Thymus (tissue), 11 donors: ENCODE measurements at regions not wholly inside any gene's neighbourhood (a gene's known extent, or its start where the extent isn't known, plus 50 kb on each side); places are given as distances from the start of the nearest gene placed in this dataset.

Experiments used
- DNase-seq, 9 donors: peaks; one replicate each; pipeline ENCODE4 v3.0.0-alpha.2; 2013; ENCODE audit warnings: low spot score in 9 of 9, low read depth in 6 of 9, missing footprints in 1 of 9
- H3K27ac ChIP-seq, 2 donors: one replicate each; pipeline ENCODE4 v1.5.1; 2013; ENCODE audit warnings: control low read depth in 1 of 2, low read depth in 1 of 2, low read length in 1 of 2, mild to moderate bottlenecking in 1 of 2, moderate library complexity in 1 of 2
- H3K27me3 ChIP-seq, 2 donors: one replicate each; pipeline ENCODE4 v1.5.1; 2013; ENCODE audit warnings: low read length in 1 of 2; ENCODE audit not compliant: control insufficient read depth in 2 of 2, insufficient read depth in 1 of 2
- H3K36me3 ChIP-seq, 2 donors: one replicate each; pipeline ENCODE4 v1.5.1; 2013; ENCODE audit warnings: low read length in 1 of 2, mild to moderate bottlenecking in 1 of 2, moderate library complexity in 1 of 2; ENCODE audit not compliant: control insufficient read depth in 2 of 2, insufficient read depth in 2 of 2
- H3K4me1 ChIP-seq, 2 donors: one replicate each; pipeline ENCODE4 v1.5.1; 2013; ENCODE audit warnings: low read length in 2 of 2; ENCODE audit not compliant: control insufficient read depth in 2 of 2, insufficient read depth in 2 of 2
- H3K4me3 ChIP-seq, 2 donors: one replicate each; pipeline ENCODE4 v1.5.1; 2013; ENCODE audit warnings: low read length in 2 of 2, control low read depth in 1 of 2, mild to moderate bottlenecking in 1 of 2
- H3K9me3 ChIP-seq, 2 donors: one replicate each; pipeline ENCODE4 v1.5.1; 2013; ENCODE audit warnings: low read length in 1 of 2, mild to moderate bottlenecking in 1 of 2; ENCODE audit not compliant: control insufficient read depth in 2 of 2, insufficient read depth in 1 of 2
- WGBS: extraction: QIAGEN DNeasy Blood & Tissue Kit; methylation state at CpG from one replicate; pipeline ENCODE4 v1.1.7; 2013; 5-methylcytosine and 5-hydroxymethylcytosine counted together
- donor health status: healthy.

DNA sequence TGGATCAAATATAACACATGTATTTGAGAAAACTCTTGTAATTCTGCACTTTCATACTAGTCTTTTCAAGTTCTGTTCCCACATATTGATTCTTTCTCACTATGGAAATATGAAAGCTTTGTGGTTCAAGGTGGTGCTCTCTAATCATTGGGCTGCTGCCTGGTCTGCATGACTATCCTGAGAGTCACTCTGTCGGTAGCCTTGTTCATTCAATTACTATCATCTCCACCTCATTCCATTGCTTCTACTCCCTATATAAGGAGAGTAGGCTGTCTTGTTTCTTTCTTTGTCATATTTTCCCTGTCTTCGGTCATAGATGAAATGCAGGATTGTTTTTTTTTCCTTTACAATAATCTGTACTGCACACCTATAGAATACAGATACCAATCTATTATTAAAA lies 341.4 kb upstream of the ACTBL2 start:
- WGBS, result 92% methylated on average over 2 of the region's 2 CpGs
- H3K4me1 ChIP-seq, result no peaks in the 10 kb centered on the region
- H3K27me3 ChIP-seq, result no peaks in the 10 kb centered on the region
- no peak overlapping the region for H3K27ac ChIP-seq
- H3K9me3 ChIP-seq, result no peaks in the 10 kb centered on the region
- DNase-seq, result no peak
- H3K36me3 ChIP-seq, result no peaks in the 10 kb centered on the region
- H3K4me3 ChIP-seq, result no peak overlapping the region

DNA sequence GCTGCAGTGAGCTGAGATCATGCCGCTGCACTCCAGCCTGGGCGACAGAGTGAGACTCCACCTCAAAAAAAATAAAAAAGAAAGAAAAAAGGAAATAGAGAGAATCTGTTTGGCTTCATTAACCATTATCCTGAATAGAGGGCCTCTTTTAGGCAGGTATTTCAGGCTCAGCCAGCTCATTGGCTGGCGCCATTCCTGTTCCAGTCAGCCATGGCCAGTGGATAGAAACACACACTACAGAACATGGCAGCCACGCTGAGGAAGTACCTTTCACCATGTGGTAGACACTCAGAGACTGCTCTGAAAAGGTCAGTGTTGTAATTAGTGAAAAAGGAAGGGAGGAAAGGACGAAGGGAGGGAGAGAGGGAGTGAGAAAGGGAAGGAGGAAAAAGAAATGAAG lies 340.0 kb upstream of the ACTBL2 start:
- no peaks in the 10 kb centered on the region for H3K4me1 ChIP-seq
- H3K4me3 ChIP-seq, result no peak overlapping the region
- H3K9me3 ChIP-seq, result no peaks in the 10 kb centered on the region
- no peak overlapping the region for H3K27ac ChIP-seq
- H3K27me3 ChIP-seq, result no peaks in the 10 kb centered on the region
- DNase-seq, result no peak
- no peaks in the 10 kb centered on the region for H3K36me3 ChIP-seq
- WGBS, result 93% methylated on average over 5 of the region's 5 CpGs

DNA sequence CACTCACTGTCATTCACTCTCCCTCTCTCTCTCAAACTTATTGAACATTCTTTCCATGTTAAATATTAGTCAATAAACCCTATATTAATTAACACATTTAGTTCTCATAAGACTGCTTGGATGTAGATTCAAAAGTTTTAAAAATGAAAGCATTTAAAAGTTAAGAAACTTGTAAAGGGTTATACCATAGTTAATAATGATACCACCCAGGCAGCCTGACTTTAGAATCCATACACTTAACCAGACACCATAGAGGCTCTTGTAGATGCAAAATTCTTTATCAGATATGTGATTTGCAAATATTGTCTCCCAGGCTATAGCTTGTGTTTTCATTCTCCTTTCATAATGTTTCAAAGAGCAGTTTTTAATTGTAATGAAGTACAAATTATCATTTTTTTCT lies 335.8 kb upstream of the ACTBL2 start:
- no peak for DNase-seq
- H3K27me3 ChIP-seq, result no peaks in the 10 kb centered on the region
- H3K27ac ChIP-seq, result no peak overlapping the region
- H3K4me1 ChIP-seq, result no peaks in the 10 kb centered on the region
- H3K36me3 ChIP-seq, result no peaks in the 10 kb centered on the region
- H3K9me3 ChIP-seq, result no peaks in the 10 kb centered on the region
- H3K4me3 ChIP-seq, result no peak overlapping the region

DNA sequence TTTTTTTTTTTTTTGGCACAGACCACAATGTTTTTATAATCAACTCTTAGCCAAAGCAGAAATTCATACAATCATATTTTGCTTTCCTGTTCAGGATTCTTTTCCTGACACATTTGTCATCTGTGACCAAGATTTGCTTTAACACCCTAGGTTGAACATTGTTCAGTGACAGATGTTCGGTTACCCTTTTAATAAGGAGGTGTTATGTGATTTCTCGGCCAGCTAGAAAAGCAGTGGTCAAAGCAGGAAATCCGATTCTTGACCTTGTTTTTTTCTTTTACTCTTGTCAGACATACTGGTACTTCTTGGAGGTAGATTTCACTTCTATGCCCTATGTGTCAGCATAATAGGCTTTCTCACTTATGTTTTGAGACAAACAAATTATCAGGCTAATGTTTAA lies 335.3 kb upstream of the ACTBL2 start:
- no peak overlapping the region for H3K27ac ChIP-seq
- H3K36me3 ChIP-seq, result no peaks in the 10 kb centered on the region
- H3K4me3 ChIP-seq, result no peak overlapping the region
- H3K27me3 ChIP-seq, result no peaks in the 10 kb centered on the region
- no peaks in the 10 kb centered on the region for H3K9me3 ChIP-seq
- WGBS, result 81% methylated on average over 3 of the region's 3 CpGs
- H3K4me1 ChIP-seq, result no peaks in the 10 kb centered on the region
- DNase-seq, result no peak

DNA sequence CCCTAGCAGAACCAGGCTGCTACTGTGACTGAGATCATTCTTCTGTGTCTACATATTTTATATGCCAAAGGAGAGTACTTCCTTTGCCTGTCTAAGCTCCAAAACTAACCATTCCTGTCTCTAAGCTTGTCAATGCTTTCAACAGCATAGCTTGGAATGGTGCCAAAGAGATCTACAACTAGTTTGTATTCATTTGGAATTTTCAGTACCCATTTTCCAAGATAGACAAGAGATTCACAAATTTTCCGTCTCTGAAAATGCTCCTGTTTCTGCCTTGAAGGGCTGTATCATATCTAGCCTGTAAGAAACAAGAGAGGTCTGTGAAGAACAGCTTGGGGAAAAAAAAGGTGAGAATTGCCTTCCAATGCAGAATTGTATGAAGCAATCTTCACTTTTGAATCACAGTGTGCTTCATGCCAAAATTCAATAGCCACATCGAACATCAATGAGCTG lies 334.4 kb upstream of the ACTBL2 start:
- Histone ChIP-seq H3K9me3 (no peaks in the 10 kb centered on the region), H3K27ac (no peak overlapping the region), H3K36me3 (no peaks in the 10 kb centered on the region), H3K4me3 (no peak overlapping the region), H3K4me1 (no peaks in the 10 kb centered on the region), H3K27me3 (no peaks in the 10 kb centered on the region)
- no peak for DNase-seq
- 92% methylated on average over 2 of the region's 2 CpGs for WGBS

DNA sequence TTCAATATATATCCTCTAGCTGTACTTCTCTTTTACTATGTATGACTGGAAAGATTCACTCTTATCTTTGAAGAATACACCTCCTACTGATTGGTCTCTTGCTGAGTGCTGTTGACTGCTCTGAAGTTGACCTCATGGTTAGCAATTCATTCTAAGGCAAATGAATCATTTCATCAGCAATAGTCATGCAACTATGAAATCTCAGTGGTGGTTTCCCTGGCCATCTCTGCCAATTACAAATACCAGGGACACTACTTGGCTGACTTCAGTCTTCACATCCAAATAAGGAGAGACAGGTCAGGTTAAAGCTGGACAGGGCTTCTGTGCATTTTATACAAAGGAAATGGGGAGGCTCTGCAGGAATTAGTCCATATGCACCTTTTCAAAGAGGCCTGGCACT lies 333.5 kb upstream of the ACTBL2 start:
- Histone ChIP-seq H3K4me1 (no peaks in the 10 kb centered on the region), H3K27me3 (no peaks in the 10 kb centered on the region), H3K4me3 (no peak overlapping the region), H3K36me3 (no peaks in the 10 kb centered on the region), H3K27ac (no peak overlapping the region), H3K9me3 (no peaks in the 10 kb centered on the region)
- no peak for DNase-seq

DNA sequence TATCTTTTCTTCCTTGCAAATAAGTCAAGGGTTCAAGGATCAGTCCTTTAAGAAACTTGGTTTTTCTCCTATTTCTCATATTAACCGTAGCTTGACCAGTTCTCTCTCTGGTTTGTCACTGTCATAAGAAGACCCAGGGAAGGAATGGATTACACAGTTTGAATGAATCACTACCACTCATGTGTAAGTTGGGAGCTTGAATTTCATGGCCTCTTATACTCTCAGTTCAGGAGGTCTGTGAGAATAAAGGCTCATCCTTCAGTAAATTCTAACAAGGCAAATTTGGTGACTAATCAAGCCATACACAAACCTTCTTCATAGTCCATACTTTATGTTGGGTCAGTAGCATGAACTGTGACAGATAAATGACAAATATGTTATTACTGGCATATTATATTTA lies 323.1 kb upstream of the ACTBL2 start:
- no peaks in the 10 kb centered on the region for H3K27me3 ChIP-seq
- no peak overlapping the region for H3K4me3 ChIP-seq
- 96% methylated on average over 1 of the region's 1 CpG for WGBS
- no peaks in the 10 kb centered on the region for H3K36me3 ChIP-seq
- DNase-seq, result no peak
- H3K4me1 ChIP-seq, result no peaks in the 10 kb centered on the region
- no peak overlapping the region for H3K27ac ChIP-seq
- no peaks in the 10 kb centered on the region for H3K9me3 ChIP-seq

DNA sequence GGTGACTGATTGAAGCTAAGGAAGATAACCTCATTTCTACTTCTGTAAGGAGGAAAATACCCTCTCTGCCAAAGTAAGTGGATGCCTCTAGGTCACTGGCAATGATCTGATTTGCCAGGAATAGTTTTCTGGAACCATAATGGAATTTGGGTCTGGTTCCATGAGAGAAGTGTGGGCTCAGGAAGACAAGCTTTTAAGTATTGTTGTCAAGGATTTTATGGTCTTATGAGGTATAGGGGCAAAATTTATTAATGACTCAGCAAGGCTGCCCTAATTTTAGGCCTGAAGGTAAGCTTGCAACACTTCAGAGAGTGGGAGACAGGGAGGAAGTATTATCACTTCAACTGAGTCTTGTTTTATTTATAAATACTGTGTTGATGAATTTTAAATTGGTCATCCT lies 322.6 kb upstream of the ACTBL2 start:
- Histone ChIP-seq H3K4me3 (no peak overlapping the region), H3K27ac (no peak overlapping the region), H3K4me1 (no peaks in the 10 kb centered on the region), H3K36me3 (no peaks in the 10 kb centered on the region), H3K9me3 (no peaks in the 10 kb centered on the region), H3K27me3 (no peaks in the 10 kb centered on the region)
- DNase-seq, result no peak

DNA sequence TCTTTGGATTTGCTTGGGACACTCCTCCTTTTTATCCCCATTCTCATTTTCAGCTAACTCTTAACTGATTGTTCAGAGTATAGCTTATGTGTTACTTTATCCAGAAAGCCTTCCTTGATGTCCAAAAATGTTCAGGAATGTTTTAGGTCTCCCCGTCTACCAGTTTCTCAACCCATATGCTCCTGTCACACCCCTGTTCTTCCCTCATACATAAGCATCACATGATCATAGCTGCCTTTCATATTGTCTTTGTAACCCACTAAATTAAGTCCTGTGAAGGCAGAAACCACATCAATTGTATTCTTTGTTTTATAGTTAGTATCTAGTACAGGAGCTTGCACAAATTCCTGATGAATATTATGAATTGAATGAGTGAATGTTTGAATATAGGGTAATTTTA lies 321.9 kb upstream of the ACTBL2 start:
- no peak for DNase-seq
- 79% methylated on average over 1 of the region's 1 CpG for WGBS
- H3K4me3 ChIP-seq, result no peak overlapping the region
- no peaks in the 10 kb centered on the region for H3K4me1 ChIP-seq
- H3K27me3 ChIP-seq, result no peaks in the 10 kb centered on the region
- H3K27ac ChIP-seq, result no peak overlapping the region
- H3K36me3 ChIP-seq, result no peaks in the 10 kb centered on the region
- no peaks in the 10 kb centered on the region for H3K9me3 ChIP-seq

DNA sequence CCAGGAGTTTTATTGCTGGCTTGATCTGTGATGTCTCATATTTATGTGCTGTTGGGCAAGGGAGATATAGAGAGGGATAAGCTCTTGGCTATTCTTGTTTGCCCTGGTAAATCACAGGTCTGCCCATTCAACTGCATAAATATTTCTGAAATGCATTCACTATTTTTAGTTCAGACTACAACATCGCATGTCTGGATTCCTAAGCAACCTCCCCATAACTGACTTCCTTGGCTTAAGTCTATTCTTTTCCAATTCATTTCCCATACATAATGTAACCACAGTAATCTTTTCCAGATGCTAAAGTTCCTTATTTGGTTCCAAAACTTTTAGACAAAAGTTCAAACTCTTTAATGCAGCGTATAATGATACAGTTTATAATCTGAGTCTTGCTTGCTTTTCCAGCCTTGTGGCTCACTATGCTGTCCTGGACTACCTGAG lies 321.4 kb upstream of the ACTBL2 start:
- 95% methylated on average over 2 of the region's 2 CpGs for WGBS
- no peak overlapping the region for H3K4me3 ChIP-seq
- H3K9me3 ChIP-seq, result no peaks in the 10 kb centered on the region
- no peaks in the 10 kb centered on the region for H3K27me3 ChIP-seq
- H3K27ac ChIP-seq, result peak overlapping the region in 1 of 2 donors; percentile 30
- H3K4me1 ChIP-seq, result no peaks in the 10 kb centered on the region
- H3K36me3 ChIP-seq, result no peaks in the 10 kb centered on the region
- no peak for DNase-seq
